Upper lobe of left lung (tissue), 6 donors: ENCODE measurements at regions not wholly inside any gene's neighbourhood (a gene's known extent, or its start where the extent isn't known, plus 50 kb on each side); places are given as distances from the start of the nearest gene placed in this dataset.

Experiments
- ATAC-seq, 2 donors: fragments of 200-7000 bp; cut with Tn5 transposase; one replicate each; pipeline ENCODE4 v1.9.1; 2022; ENCODE audit warnings: mild to moderate bottlenecking in 2 of 2, moderate library complexity in 2 of 2; ENCODE audit not compliant: low FRiP score in 2 of 2
- DNase-seq, 2 donors: peaks; one replicate each; pipeline ENCODE4 v3.0.0-alpha.2; 2019 to 2020
- H3K27ac ChIP-seq, 4 donors: fragments of 200-600 bp; sonication (generic); one replicate each; pipeline ENCODE4 v1.5.1; 2016 to 2019
- H3K27me3 ChIP-seq, 4 donors: fragments of 200-600 bp; sonication (generic); one replicate each; pipeline ENCODE4 v1.5.1; 2017 to 2019
- H3K36me3 ChIP-seq, 4 donors: fragments of 200-600 bp; sonication (generic); one replicate each; pipeline ENCODE4 v1.5.1; 2016 to 2019
- H3K4me1 ChIP-seq, 4 donors: fragments of 200-600 bp; sonication (generic); one replicate each; pipeline ENCODE4 v1.5.1; 2018 to 2019
- H3K4me3 ChIP-seq, 4 donors: fragments of 200-600 bp; sonication (generic); one replicate each; pipeline ENCODE4 v1.5.1; 2017 to 2019; ENCODE audit warnings: mild to moderate bottlenecking in 2 of 4, moderate library complexity in 1 of 4
- H3K9me3 ChIP-seq, 4 donors: fragments of 200-600 bp; sonication (generic); one replicate each; pipeline ENCODE4 v1.5.1; 2018 to 2019
- CTCF ChIP-seq, 6 experiments: fragments of 450-650 bp in 4 of 6; fragments of 200-600 bp in 2 of 6; sonication (generic) in 2 of 6; IDR thresholded peaks; one replicate each; pipeline ENCODE4 v1.5.1; 2016 to 2019; ENCODE audit warnings: antibody characterized with exemption in 6 of 6
- EP300 ChIP-seq, 4 donors: sonication (generic); formaldehyde crosslinking; IDR thresholded peaks; one replicate each; pipeline ENCODE4 v1.5.1; 2017; ENCODE audit warnings: antibody characterized with exemption in 4 of 4, control low read depth in 2 of 4
- POLR2A ChIP-seq, 4 donors: fragments of 450-650 bp; IDR thresholded peaks; one replicate each; pipeline ENCODE4 v1.5.1; 2016 to 2017; ENCODE audit warnings: antibody characterized with exemption in 4 of 4, mild to moderate bottlenecking in 2 of 4
- POLR2AphosphoS5 ChIP-seq, 2 donors: sonication (generic); formaldehyde crosslinking; IDR thresholded peaks; one replicate each; pipeline ENCODE4 v1.5.1; 2017; ENCODE audit warnings: antibody characterized with exemption in 2 of 2
- WGBS, 2 donors: methylation state at CpG; one replicate each; pipeline ENCODE4 v1.1.5; 2017 to 2018; 5-methylcytosine and 5-hydroxymethylcytosine counted together
- donor health status: DM: no; HTN: no; CAD: no; lungs with moderate emphysema.
- donor health status: DM: no; HTN: yes; CAD: no; lungs with severe emphysema.

GRCh38 chr4:52288212-52288855, 237.2 kb downstream of the SPATA18 start:
- no peaks in the 10 kb centered on the region for H3K9me3 ChIP-seq
- no peaks in the 10 kb centered on the region for H3K27me3 ChIP-seq
- H3K27ac ChIP-seq: no peak overlapping the region
- DNase-seq: no peak
- WGBS, 2 donors: 79 to 81% methylated on average over 4 of the region's 4 CpGs
- no peak for TF ChIP-seq POLR2AphosphoS5 (IDR thresholded peaks at IDR 0.05)
- TF ChIP-seq CTCF (IDR thresholded peaks at IDR 0.05): no peak
- no peak for TF ChIP-seq POLR2A (IDR thresholded peaks at IDR 0.05)
- no peak for TF ChIP-seq EP300 (IDR thresholded peaks at IDR 0.05)
- no peak overlapping the region for H3K4me3 ChIP-seq
- no peak for ATAC-seq
- H3K4me1 ChIP-seq: no peaks in the 10 kb centered on the region
- H3K36me3 ChIP-seq: no peaks in the 10 kb centered on the region

- Histone ChIP-seq H3K27ac (no peak overlapping the region), H3K4me1 (no peaks in the 10 kb centered on the region), H3K27me3 (no peaks in the 10 kb centered on the region), H3K9me3 (no peaks in the 10 kb centered on the region), H3K36me3 (no peaks in the 10 kb centered on the region), H3K4me3 (no peak overlapping the region)
- DNase-seq: no peak
- TF ChIP-seq CTCF (IDR thresholded peaks at IDR 0.05) (no peak), EP300 (IDR thresholded peaks at IDR 0.05) (no peak), POLR2A (IDR thresholded peaks at IDR 0.05) (no peak), POLR2AphosphoS5 (IDR thresholded peaks at IDR 0.05) (no peak)
- 66 to 69% methylated on average over 4 of the region's 4 CpGs for WGBS, 2 donors
- no peak for ATAC-seq
These were observed 239.4 kb downstream of the SPATA18 start for GRCh38 chr4:52290466-52290865.

GRCh38 chr4:52292245-52292644, 241.1 kb downstream of the SPATA18 start:
- ATAC-seq: no peak
- DNase-seq: no peak

GRCh38 chr4:52296341-52296740, 245.2 kb downstream of the SPATA18 start:
- Histone ChIP-seq H3K27ac (no peak overlapping the region), H3K27me3 (no peaks in the 10 kb centered on the region), H3K36me3 (no peaks in the 10 kb centered on the region), H3K4me3 (no peak overlapping the region), H3K9me3 (no peaks in the 10 kb centered on the region), H3K4me1 (no peaks in the 10 kb centered on the region)
- ATAC-seq (no peak), DNase-seq (no peak)
- 82 to 92% methylated on average over 2 of the region's 2 CpGs for WGBS, 2 donors
- no peak for TF ChIP-seq POLR2A (IDR thresholded peaks at IDR 0.05)
- TF ChIP-seq POLR2AphosphoS5 (IDR thresholded peaks at IDR 0.05): no peak
- no peak for TF ChIP-seq CTCF (IDR thresholded peaks at IDR 0.05)
- no peak for TF ChIP-seq EP300 (IDR thresholded peaks at IDR 0.05)

More at GRCh38 chr4:52292245-52292644, 241.1 kb downstream of the SPATA18 start:
- no peaks in the 10 kb centered on the region for H3K9me3 ChIP-seq
- H3K4me3 ChIP-seq: no peak overlapping the region
- TF ChIP-seq EP300 (IDR thresholded peaks at IDR 0.05) (no peak), CTCF (IDR thresholded peaks at IDR 0.05) (no peak), POLR2A (IDR thresholded peaks at IDR 0.05) (no peak), POLR2AphosphoS5 (IDR thresholded peaks at IDR 0.05) (no peak)
- no peaks in the 10 kb centered on the region for H3K4me1 ChIP-seq
- H3K27me3 ChIP-seq: no peaks in the 10 kb centered on the region
- no peaks in the 10 kb centered on the region for H3K36me3 ChIP-seq
- H3K27ac ChIP-seq: no peak overlapping the region

- Histone ChIP-seq H3K36me3 (no peaks in the 10 kb centered on the region), H3K4me1 (no peaks in the 10 kb centered on the region), H3K4me3 (no peak overlapping the region), H3K27ac (no peak overlapping the region), H3K9me3 (no peaks in the 10 kb centered on the region), H3K27me3 (no peaks in the 10 kb centered on the region)
- ATAC-seq (no peak), DNase-seq (no peak)
- TF ChIP-seq POLR2AphosphoS5 (IDR thresholded peaks at IDR 0.05): no peak
- TF ChIP-seq CTCF (IDR thresholded peaks at IDR 0.05): no peak
- TF ChIP-seq POLR2A (IDR thresholded peaks at IDR 0.05): no peak
- no peak for TF ChIP-seq EP300 (IDR thresholded peaks at IDR 0.05)
- WGBS, 2 donors: 0 to 32% methylated on average over 1 of the region's 1 CpG
These were observed 247.3 kb downstream of the SPATA18 start for GRCh38 chr4:52298444-52298843.
